ENCODE measurements at regions not wholly inside any gene's neighbourhood (a gene's known extent, or its start where the extent isn't known, plus 50 kb on each side); places are given as distances from the start of the nearest gene placed in this dataset.

DNA sequence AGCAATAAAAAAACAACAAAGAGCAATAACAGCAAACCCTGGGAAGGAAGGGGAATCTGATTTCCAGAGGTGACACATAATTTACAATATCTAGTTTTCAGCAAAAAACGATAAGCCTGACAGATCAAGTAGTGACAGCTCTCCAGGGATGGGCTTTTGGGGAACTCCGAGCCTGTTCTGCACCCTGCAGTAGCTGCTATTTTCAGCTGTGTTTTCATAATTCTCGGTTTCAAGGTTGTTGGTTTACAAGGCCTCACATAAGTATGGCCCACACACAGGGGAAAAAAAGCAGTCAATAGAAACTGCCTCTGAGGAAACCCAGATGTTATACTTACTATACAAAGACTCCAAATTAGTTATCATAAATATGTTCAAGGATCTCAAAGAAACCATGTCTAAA is 67.7 kb upstream of the CTLA4 start (continued):
- no peak for TF ChIP-seq SRF (IDR thresholded peaks at IDR 0.05; ENCODE audit: low read depth, low read length)
- no peak for TF ChIP-seq RXRA (IDR thresholded peaks at IDR 0.05; ENCODE audit: insufficient read depth, low read depth, low read length)

Measured in H1 (cell line).